Type B pancreatic cell (in vitro differentiated cells): ENCODE measurements at regions not wholly inside any gene's neighbourhood (a gene's known extent, or its start where the extent isn't known, plus 50 kb on each side); places are given as distances from the start of the nearest gene placed in this dataset.

Experiments
- DNase-seq: peaks from one replicate; pipeline ENCODE4 v3.0.0; 2021; ENCODE audit warnings: mixed read lengths; ENCODE audit not compliant: unreplicated experiment; ENCODE audit errors: extremely low spot score
- H3K27ac Mint-ChIP-seq: 2 replicates; pipeline ENCODE4 v1.8.0; 2021; ENCODE audit warnings: mild to moderate bottlenecking, mixed read lengths
- H3K27me3 Mint-ChIP-seq: 2 replicates; pipeline ENCODE4 v1.8.0; 2021; ENCODE audit warnings: mixed read lengths
- H3K36me3 Mint-ChIP-seq: 2 replicates; pipeline ENCODE4 v1.8.0; 2021; ENCODE audit warnings: mixed read lengths
- H3K4me1 Mint-ChIP-seq: one replicate; pipeline ENCODE4 v1.8.0; 2021; ENCODE audit warnings: mixed read lengths; ENCODE audit not compliant: unreplicated experiment
- H3K4me3 Mint-ChIP-seq: 2 replicates; pipeline ENCODE4 v1.8.0; 2021; ENCODE audit warnings: mild to moderate bottlenecking, mixed read lengths
- H3K9me3 Mint-ChIP-seq: 2 replicates; pipeline ENCODE4 v1.8.0; 2021; ENCODE audit warnings: mixed read lengths
- CTCF ChIP-seq: fragments of 200-600 bp; sonication (generic); conservative IDR thresholded peaks from 2 replicates; pipeline ENCODE4 v1.5.0; 2021; ENCODE audit warnings: antibody characterized with exemption, mild to moderate bottlenecking

- DNase-seq, result no peak
- Mint-ChIP-seq H3K9me3 (peaks cover 5% of the 10 kb centered on the region), H3K4me3 (no peak overlapping the region), H3K4me1 (no peaks in the 10 kb centered on the region), H3K36me3 (no peaks in the 10 kb centered on the region), H3K27ac (no peak overlapping the region), H3K27me3 (peaks cover 12% of the 10 kb centered on the region)
- TF ChIP-seq CTCF, result no peak
Observed at GRCh38 chr13:31068119-31068423, 93.6 kb downstream of the HSPH1 start.

- DNase-seq, result no peak
- peaks cover 12% of the 10 kb centered on the region for H3K27me3 Mint-ChIP-seq
- no peaks in the 10 kb centered on the region for H3K4me1 Mint-ChIP-seq
- H3K27ac Mint-ChIP-seq, result no peak overlapping the region
- peaks cover 5% of the 10 kb centered on the region for H3K9me3 Mint-ChIP-seq
- no peak for TF ChIP-seq CTCF
- no peaks in the 10 kb centered on the region for H3K36me3 Mint-ChIP-seq
- no peak overlapping the region for H3K4me3 Mint-ChIP-seq
Observed at GRCh38 chr13:31067416-31068118, 94.1 kb downstream of the HSPH1 start.

GRCh38 chr13:31064636-31065035 lies 97.1 kb downstream of the HSPH1 start:
- Mint-ChIP-seq H3K27me3 (peaks cover 16% of the 10 kb centered on the region), H3K4me1 (no peaks in the 10 kb centered on the region), H3K9me3 (peaks cover 5% of the 10 kb centered on the region), H3K36me3 (no peaks in the 10 kb centered on the region), H3K4me3 (no peak overlapping the region), H3K27ac (no peak overlapping the region)
- DNase-seq, result no peak
- TF ChIP-seq CTCF, result no peak

GRCh38 chr13:31063772-31064171 lies 97.9 kb downstream of the HSPH1 start:
- peaks cover 16% of the 10 kb centered on the region for H3K27me3 Mint-ChIP-seq
- no peak overlapping the region for H3K4me3 Mint-ChIP-seq
- H3K27ac Mint-ChIP-seq, result no peak overlapping the region
- no peak for TF ChIP-seq CTCF
- DNase-seq, result no peak
- H3K4me1 Mint-ChIP-seq, result no peaks in the 10 kb centered on the region
- H3K9me3 Mint-ChIP-seq, result peaks cover 5% of the 10 kb centered on the region
- H3K36me3 Mint-ChIP-seq, result no peaks in the 10 kb centered on the region

- H3K9me3 Mint-ChIP-seq, result peaks cover 5% of the 10 kb centered on the region
- H3K4me3 Mint-ChIP-seq, result no peak overlapping the region
- no peak for TF ChIP-seq CTCF
- no peaks in the 10 kb centered on the region for H3K4me1 Mint-ChIP-seq
- H3K27me3 Mint-ChIP-seq, result peaks cover 4% of the 10 kb centered on the region
- no peak overlapping the region for H3K27ac Mint-ChIP-seq
- no peak for DNase-seq
- no peaks in the 10 kb centered on the region for H3K36me3 Mint-ChIP-seq
Observed at GRCh38 chr13:31060655-31061054, 101.0 kb downstream of the HSPH1 start.

- no peaks in the 10 kb centered on the region for H3K4me1 Mint-ChIP-seq
- peaks cover 4% of the 10 kb centered on the region for H3K27me3 Mint-ChIP-seq
- peaks cover 5% of the 10 kb centered on the region for H3K9me3 Mint-ChIP-seq
Observed at GRCh38 chr13:31060220-31060619, 101.5 kb downstream of the HSPH1 start.

More at GRCh38 chr13:31060220-31060619, 101.5 kb downstream of the HSPH1 start:
- Mint-ChIP-seq H3K27ac (no peak overlapping the region), H3K36me3 (no peaks in the 10 kb centered on the region), H3K4me3 (no peak overlapping the region)
- no peak for TF ChIP-seq CTCF
- no peak for DNase-seq
